CD4-positive, CD25-positive, alpha-beta regulatory T cell (primary cell): ENCODE measurements at regions not wholly inside any gene's neighbourhood (a gene's known extent, or its start where the extent isn't known, plus 50 kb on each side); places are given as distances from the start of the nearest gene placed in this dataset.

Experiments used
- ATAC-seq, 2 donors: fragments of 150-1000 bp; cut with Tn5 transposase; one replicate each; pipeline ENCODE4 v1.10.0; 2021; ENCODE audit warnings: low read depth in 2 of 2, moderate number of reproducible peaks in 2 of 2, moderate library complexity in 1 of 2
- DNase-seq, 3 donors: peaks; one replicate each; pipeline versions ENCODE4 v3.0.0 to v3.0.0-alpha.2; 2012 to 2022; ENCODE audit warnings: mixed read lengths in 1 of 3
- H3K27ac ChIP-seq: one replicate; pipeline ENCODE4 v1.7.0; 2013; ENCODE audit warnings: mild to moderate bottlenecking, low read length; ENCODE audit not compliant: insufficient read depth, poor library complexity, severe bottlenecking
- H3K27me3 ChIP-seq: one replicate; pipeline ENCODE4 v1.7.0; 2013; ENCODE audit warnings: low read length; ENCODE audit not compliant: control insufficient read depth, insufficient read depth
- H3K36me3 ChIP-seq: one replicate; pipeline ENCODE4 v1.7.0; 2013; ENCODE audit warnings: mild to moderate bottlenecking, low read length, moderate library complexity; ENCODE audit not compliant: control insufficient read depth, insufficient read depth
- H3K4me1 ChIP-seq: 2 replicates; pipeline ENCODE4 v1.7.0; 2013; ENCODE audit warnings: mild to moderate bottlenecking, low read length; ENCODE audit not compliant: insufficient read depth, control insufficient read depth, poor library complexity, severe bottlenecking
- H3K4me3 ChIP-seq: one replicate; pipeline ENCODE4 v1.7.0; 2013; ENCODE audit warnings: low read depth, mild to moderate bottlenecking, low read length, moderate library complexity
- H3K9me3 ChIP-seq, 2 experiments: 1 replicate in 1 of 2; 2 replicates in 1 of 2; pipeline ENCODE4 v1.7.0; 2013; ENCODE audit warnings: low read length in 2 of 2, mild to moderate bottlenecking in 1 of 2, moderate library complexity in 1 of 2; ENCODE audit not compliant: control insufficient read depth in 2 of 2
- H3K27ac Mint-ChIP-seq, 3 donors: one replicate each; pipeline ENCODE4 v1.8.0; 2020 to 2022; ENCODE audit warnings: mild to moderate bottlenecking in 3 of 3, mixed read lengths in 3 of 3, moderate library complexity in 2 of 3
- H3K27me3 Mint-ChIP-seq: one replicate; pipeline ENCODE4 v1.8.0; 2022; ENCODE audit warnings: mild to moderate bottlenecking, mixed read lengths
- H3K36me3 Mint-ChIP-seq: one replicate; pipeline ENCODE4 v1.8.0; 2020; ENCODE audit warnings: mixed read lengths
- H3K4me1 Mint-ChIP-seq, 4 donors: one replicate each; pipeline ENCODE4 v1.8.0; 2020 to 2022; ENCODE audit warnings: mixed read lengths in 4 of 4, mild to moderate bottlenecking in 1 of 4
- H3K4me3 Mint-ChIP-seq, 4 donors: one replicate each; pipeline ENCODE4 v1.8.0; 2020 to 2022; ENCODE audit warnings: mild to moderate bottlenecking in 4 of 4, mixed read lengths in 4 of 4, moderate library complexity in 3 of 4
- H3K9me3 Mint-ChIP-seq, 7 donors: one replicate each; pipeline ENCODE4 v1.8.0; 2020 to 2022; ENCODE audit warnings: mixed read lengths in 7 of 7, mild to moderate bottlenecking in 3 of 7, moderate library complexity in 2 of 7

GRCh38 chr16:82456683-82457082 lies 170.1 kb upstream of the CDH13 start:
- H3K36me3 Mint-ChIP-seq: no peaks in the 10 kb centered on the region
- H3K4me1 Mint-ChIP-seq: no peaks in the 10 kb centered on the region
- ATAC-seq (peak in 1 of 2 donors; percentile 39), DNase-seq (peak in 2 of 3 donors; percentile 0 to 30)
- Histone ChIP-seq H3K9me3 (no peaks in the 10 kb centered on the region), H3K27ac (no peak overlapping the region), H3K27me3 (no peaks in the 10 kb centered on the region), H3K4me1 (no peaks in the 10 kb centered on the region), H3K36me3 (no peaks in the 10 kb centered on the region), H3K4me3 (no peak overlapping the region)
- no peak overlapping the region for H3K27ac Mint-ChIP-seq
- peaks cover 0 to 4% (median 0%) of the 10 kb centered on the region in 7 donors for H3K9me3 Mint-ChIP-seq
- H3K27me3 Mint-ChIP-seq: no peaks in the 10 kb centered on the region
- no peak overlapping the region for H3K4me3 Mint-ChIP-seq

GRCh38 chr16:82454566-82454965 lies 172.2 kb upstream of the CDH13 start:
- H3K27ac ChIP-seq: no peak overlapping the region
- DNase-seq (no peak), ATAC-seq (no peak)
- H3K4me1 ChIP-seq: no peaks in the 10 kb centered on the region
- no peaks in the 10 kb centered on the region for H3K36me3 ChIP-seq
- H3K27me3 Mint-ChIP-seq: no peaks in the 10 kb centered on the region
- no peaks in the 10 kb centered on the region for H3K27me3 ChIP-seq
- H3K4me3 ChIP-seq: no peak overlapping the region
- H3K36me3 Mint-ChIP-seq: no peaks in the 10 kb centered on the region
- peaks cover 0 to 4% (median 0%) of the 10 kb centered on the region in 7 donors for H3K9me3 Mint-ChIP-seq
- no peak overlapping the region for H3K4me3 Mint-ChIP-seq
- no peaks in the 10 kb centered on the region for H3K4me1 Mint-ChIP-seq
- no peak overlapping the region for H3K27ac Mint-ChIP-seq
- H3K9me3 ChIP-seq: no peaks in the 10 kb centered on the region

GRCh38 chr16:82454152-82454551 lies 172.6 kb upstream of the CDH13 start:
- no peak overlapping the region for H3K27ac ChIP-seq
- Mint-ChIP-seq H3K9me3 (peaks cover 0 to 4% (median 2%) of the 10 kb centered on the region in 7 donors), H3K4me1 (no peaks in the 10 kb centered on the region), H3K36me3 (no peaks in the 10 kb centered on the region), H3K27me3 (no peaks in the 10 kb centered on the region), H3K27ac (no peak overlapping the region), H3K4me3 (no peak overlapping the region)
- H3K36me3 ChIP-seq: no peaks in the 10 kb centered on the region
- no peak for DNase-seq
- ATAC-seq: no peak
- no peaks in the 10 kb centered on the region for H3K9me3 ChIP-seq
- no peak overlapping the region for H3K4me3 ChIP-seq
- H3K4me1 ChIP-seq: no peaks in the 10 kb centered on the region
- no peaks in the 10 kb centered on the region for H3K27me3 ChIP-seq

GRCh38 chr16:82452004-82452756 lies 174.6 kb upstream of the CDH13 start:
- Histone ChIP-seq H3K27ac (no peak overlapping the region), H3K27me3 (no peaks in the 10 kb centered on the region), H3K4me1 (no peaks in the 10 kb centered on the region), H3K9me3 (no peaks in the 10 kb centered on the region), H3K4me3 (no peak overlapping the region), H3K36me3 (no peaks in the 10 kb centered on the region)
- Mint-ChIP-seq H3K4me3 (no peak overlapping the region), H3K27ac (no peak overlapping the region), H3K4me1 (no peaks in the 10 kb centered on the region), H3K27me3 (no peaks in the 10 kb centered on the region), H3K9me3 (peaks cover 0 to 4% (median 2%) of the 10 kb centered on the region in 7 donors), H3K36me3 (no peaks in the 10 kb centered on the region)
- DNase-seq (no peak), ATAC-seq (no peak)

- no peak overlapping the region for H3K27ac ChIP-seq
- Mint-ChIP-seq H3K36me3 (no peaks in the 10 kb centered on the region), H3K4me3 (no peak overlapping the region), H3K9me3 (peaks cover 0 to 7% (median 2%) of the 10 kb centered on the region in 7 donors), H3K4me1 (no peaks in the 10 kb centered on the region), H3K27ac (no peak overlapping the region), H3K27me3 (no peaks in the 10 kb centered on the region)
- no peak for ATAC-seq
- no peaks in the 10 kb centered on the region for H3K9me3 ChIP-seq
- no peaks in the 10 kb centered on the region for H3K36me3 ChIP-seq
- no peaks in the 10 kb centered on the region for H3K4me1 ChIP-seq
- H3K27me3 ChIP-seq: no peaks in the 10 kb centered on the region
- no peak for DNase-seq
- H3K4me3 ChIP-seq: no peak overlapping the region
Measured at GRCh38 chr16:82451449-82451848, 175.3 kb upstream of the CDH13 start.

- no peaks in the 10 kb centered on the region for H3K4me1 ChIP-seq
- H3K9me3 ChIP-seq: no peaks in the 10 kb centered on the region
- no peaks in the 10 kb centered on the region for H3K27me3 Mint-ChIP-seq
- H3K4me3 ChIP-seq: no peak overlapping the region
- no peak overlapping the region for H3K27ac ChIP-seq
- peaks cover 0 to 2% (median 0%) of the 10 kb centered on the region in 7 donors for H3K9me3 Mint-ChIP-seq
- DNase-seq (no peak), ATAC-seq (no peak)
- no peaks in the 10 kb centered on the region for H3K27me3 ChIP-seq
- no peak overlapping the region for H3K27ac Mint-ChIP-seq
- H3K36me3 ChIP-seq: no peaks in the 10 kb centered on the region
- no peaks in the 10 kb centered on the region for H3K4me1 Mint-ChIP-seq
- H3K36me3 Mint-ChIP-seq: no peaks in the 10 kb centered on the region
- no peak overlapping the region for H3K4me3 Mint-ChIP-seq
Measured at GRCh38 chr16:82440336-82440735, 186.4 kb upstream of the CDH13 start.

- Mint-ChIP-seq H3K9me3 (peaks cover 0 to 2% (median 0%) of the 10 kb centered on the region in 7 donors), H3K4me1 (no peaks in the 10 kb centered on the region), H3K36me3 (no peaks in the 10 kb centered on the region), H3K27me3 (peaks cover 2% of the 10 kb centered on the region), H3K4me3 (no peak overlapping the region), H3K27ac (peak overlapping the region in 1 of 3 donors; percentile 50)
- H3K27ac ChIP-seq: no peak overlapping the region
- H3K36me3 ChIP-seq: no peaks in the 10 kb centered on the region
- no peaks in the 10 kb centered on the region for H3K27me3 ChIP-seq
- H3K4me1 ChIP-seq: no peaks in the 10 kb centered on the region
- no peak for DNase-seq
- no peak for ATAC-seq
- no peak overlapping the region for H3K4me3 ChIP-seq
- H3K9me3 ChIP-seq: no peaks in the 10 kb centered on the region
Measured at GRCh38 chr16:82439678-82440293, 187.0 kb upstream of the CDH13 start.

- no peak for DNase-seq
- H3K36me3 ChIP-seq: no peaks in the 10 kb centered on the region
- ATAC-seq: no peak
- H3K4me3 ChIP-seq: no peak overlapping the region
- Mint-ChIP-seq H3K27me3 (peaks cover 8% of the 10 kb centered on the region), H3K4me3 (no peak overlapping the region), H3K4me1 (no peaks in the 10 kb centered on the region), H3K36me3 (no peaks in the 10 kb centered on the region), H3K9me3 (peaks cover 0 to 1% (median 0%) of the 10 kb centered on the region in 7 donors), H3K27ac (no peak overlapping the region)
- no peak overlapping the region for H3K27ac ChIP-seq
- no peaks in the 10 kb centered on the region for H3K4me1 ChIP-seq
- H3K27me3 ChIP-seq: no peaks in the 10 kb centered on the region
- no peaks in the 10 kb centered on the region for H3K9me3 ChIP-seq
Measured at GRCh38 chr16:82433042-82433441, 193.7 kb upstream of the CDH13 start.
